B cell (primary cell): ENCODE measurements at regions not wholly inside any gene's neighbourhood (a gene's known extent, or its start where the extent isn't known, plus 50 kb on each side); places are given as distances from the start of the nearest gene placed in this dataset.

Experiments used
- ATAC-seq: fragments of 200-7000 bp; cut with Tn5 transposase; one replicate; pipeline ENCODE4 v1.10.0; 2021; ENCODE audit warnings: low read depth, mild to moderate bottlenecking, moderate number of reproducible peaks, moderate library complexity
- CTCF ChIA-PET: fragments of 350-600 bp; sonication (Branson Sonifier 250); formaldehyde crosslinking; loops from one replicate; lab custom pipeline; 2021; ENCODE audit warnings: antibody characterized with exemption, inconsistent platforms; lab: Charles Lee
- POLR2A ChIA-PET: fragments of 350-600 bp; sonication (Branson Sonifier 250); formaldehyde crosslinking; loops from one replicate; lab custom pipeline; 2021; ENCODE audit warnings: antibody characterized with exemption; lab: Charles Lee
- DNase-seq: peaks from one replicate; pipeline ENCODE4 v3.0.0; 2013
- H2AFZ ChIP-seq: 2 replicates; pipeline ENCODE4 v1.6.1; 2012; ENCODE audit warnings: mild to moderate bottlenecking, low read depth, low read length; ENCODE audit not compliant: insufficient read depth, poor library complexity, severe bottlenecking
- H3K27ac ChIP-seq, 2 donors: 1 replicate in 1 of 2; 2 replicates in 1 of 2; pipeline ENCODE4 v1.5.1; 2012 to 2013; ENCODE audit warnings: low read length in 2 of 2, mild to moderate bottlenecking in 2 of 2, moderate library complexity in 1 of 2
- H3K27me3 ChIP-seq, 4 experiments: fragments of 200-600 bp in 1 of 4; sonication (generic) in 1 of 4; replicated peaks in 1 of 4; 1 replicate in 2 of 4; 2 replicates in 2 of 4; pipeline versions ENCODE4 v1.6.1 to v1.7.0; 2013 to 2016; ENCODE audit warnings: low read length in 3 of 4, mild to moderate bottlenecking in 2 of 4, mixed read lengths in 1 of 4, moderate library complexity in 1 of 4; ENCODE audit not compliant: insufficient read depth in 4 of 4, control insufficient read depth in 3 of 4; ENCODE audit errors: control extremely low read depth in 1 of 4
- H3K36me3 ChIP-seq, 2 experiments: replicated peaks in 1 of 2; 1 replicate in 1 of 2; 2 replicates in 1 of 2; pipeline versions ENCODE4 v1.6.1 to v1.7.1; 2013; ENCODE audit warnings: low read length in 1 of 2; ENCODE audit not compliant: insufficient read depth in 2 of 2, control insufficient read depth in 1 of 2; ENCODE audit errors: control extremely low read depth in 1 of 2, extremely low read depth in 1 of 2
- H3K4me1 ChIP-seq, 2 donors: fragments of 200-600 bp in 1 of 2; sonication (generic) in 1 of 2; 1 replicate in 1 of 2; 2 replicates in 1 of 2; pipeline versions ENCODE4 v1.5.1 to v1.6.1; 2013 to 2017; ENCODE audit warnings: low read length in 2 of 2; ENCODE audit not compliant: control insufficient read depth in 2 of 2, insufficient read depth in 2 of 2
- H3K4me2 ChIP-seq: replicated peaks from 2 replicates; pipeline ENCODE3; 2012; ENCODE audit warnings: mild to moderate bottlenecking, low read depth, low read length; ENCODE audit not compliant: poor library complexity, severe bottlenecking
- H3K4me3 ChIP-seq, 5 experiments: fragments of 200-600 bp in 1 of 5; sonication (generic) in 1 of 5; 1 replicate in 3 of 5; 2 replicates in 2 of 5; pipeline versions ENCODE4 v1.5.1 to v1.7.0; 2011 to 2016; ENCODE audit warnings: low read length in 4 of 5, mild to moderate bottlenecking in 4 of 5, low read depth in 2 of 5, control low read depth in 1 of 5, moderate library complexity in 1 of 5; ENCODE audit not compliant: insufficient read depth in 1 of 5; ENCODE audit errors: control extremely low read depth in 1 of 5, extremely low read depth in 1 of 5
- H3K79me2 ChIP-seq: fragments of 200-600 bp; sonication (generic); one replicate; pipeline ENCODE4 v1.6.0; 2016; ENCODE audit warnings: low read length; ENCODE audit not compliant: control insufficient read depth, insufficient read depth
- H3K9ac ChIP-seq: fragments of 200-600 bp; sonication (generic); 2 replicates; pipeline ENCODE4 v1.6.1; 2017; ENCODE audit warnings: mild to moderate bottlenecking, low read length, moderate library complexity
- H3K9me3 ChIP-seq, 3 donors: one replicate each; pipeline versions ENCODE4 v1.6.1 to v1.7.1; 2013; ENCODE audit warnings: low read length in 2 of 3; ENCODE audit not compliant: control insufficient read depth in 2 of 3, insufficient read depth in 1 of 3; ENCODE audit errors: control extremely low read depth in 1 of 3
- H4K20me1 ChIP-seq: 2 replicates; pipeline ENCODE4 v1.6.0; 2012; ENCODE audit warnings: mild to moderate bottlenecking, low read length; ENCODE audit not compliant: insufficient read depth, control insufficient read depth, poor library complexity, severe bottlenecking
- H3K27ac Mint-ChIP-seq: one replicate; pipeline ENCODE4 v1.8.0; 2021; ENCODE audit warnings: mixed read lengths
- H3K27me3 Mint-ChIP-seq: one replicate; pipeline ENCODE4 v1.8.0; 2021; ENCODE audit warnings: mixed read lengths
- H3K4me1 Mint-ChIP-seq: one replicate; pipeline ENCODE4 v1.8.0; 2021; ENCODE audit warnings: mixed read lengths
- H3K4me3 Mint-ChIP-seq: one replicate; pipeline ENCODE4 v1.8.0; 2021; ENCODE audit warnings: mixed read lengths
- H3K9me3 Mint-ChIP-seq: one replicate; pipeline ENCODE4 v1.8.0; 2022; ENCODE audit warnings: mixed read lengths; ENCODE audit not compliant: insufficient read depth
- EZH2 ChIP-seq: IDR thresholded peaks from 2 replicates; pipeline ENCODE4 v1.6.1; 2012; ENCODE audit warnings: borderline replicate concordance, low read depth, mild to moderate bottlenecking, moderate library complexity, low read length; ENCODE audit not compliant: insufficient read depth, poor library complexity, severe bottlenecking
- WGBS: methylation state at CpG from one replicate; pipeline ENCODE4 v1.1.5; 2013; ENCODE audit warnings: missing lambda C conversion rate; ENCODE audit not compliant: insufficient coverage; 5-methylcytosine and 5-hydroxymethylcytosine counted together
- intact Hi-C: fragments of 100-400 bp; cut with micrococcal nuclease; formaldehyde crosslinking; loops from one replicate; pipeline ENCODE4 v1.10.0; 2022
- TF ChIP-seq, protein P1 (sequence below): fragments of 200-600 bp; IDR thresholded peaks from one replicate; pipeline ENCODE4 v1.8.0; 2022; ENCODE audit warnings: antibody characterized with exemption, mild to moderate bottlenecking

- intact Hi-C loops, result no loop called here
- Mint-ChIP-seq H3K4me1 (no peaks in the 10 kb centered on the region), H3K27ac (no peak overlapping the region), H3K4me3 (no peak overlapping the region), H3K9me3 (no peaks in the 10 kb centered on the region), H3K27me3 (peaks cover 4% of the 10 kb centered on the region)
- ChIA-PET CTCF (interaction anchor here (1.7 kb wide), 1 partner anchor 11 kb away, joined by 6 read pairs; no protein-coding TSS in a partner anchor), POLR2A (no interaction called here)
- Histone ChIP-seq H3K79me2 (no peaks in the 10 kb centered on the region), H3K4me2 (no peak overlapping the region), H3K4me1 (no peaks in the 10 kb centered on the region), H2AFZ (no peak overlapping the region), H3K9me3 (peaks cover 0 to 1% (median 0%) of the 10 kb centered on the region in 3 donors), H3K4me3 (no peak overlapping the region), H3K36me3 (no peaks in the 10 kb centered on the region), H3K27ac (no peak overlapping the region), H3K27me3 (no peaks in the 10 kb centered on the region), H3K9ac (no peak overlapping the region), H4K20me1 (no peaks in the 10 kb centered on the region)
- ATAC-seq, result no peak
- no peak for DNase-seq
- TF ChIP-seq EZH2, result no peak
- TF ChIP-seq, protein P1, sequence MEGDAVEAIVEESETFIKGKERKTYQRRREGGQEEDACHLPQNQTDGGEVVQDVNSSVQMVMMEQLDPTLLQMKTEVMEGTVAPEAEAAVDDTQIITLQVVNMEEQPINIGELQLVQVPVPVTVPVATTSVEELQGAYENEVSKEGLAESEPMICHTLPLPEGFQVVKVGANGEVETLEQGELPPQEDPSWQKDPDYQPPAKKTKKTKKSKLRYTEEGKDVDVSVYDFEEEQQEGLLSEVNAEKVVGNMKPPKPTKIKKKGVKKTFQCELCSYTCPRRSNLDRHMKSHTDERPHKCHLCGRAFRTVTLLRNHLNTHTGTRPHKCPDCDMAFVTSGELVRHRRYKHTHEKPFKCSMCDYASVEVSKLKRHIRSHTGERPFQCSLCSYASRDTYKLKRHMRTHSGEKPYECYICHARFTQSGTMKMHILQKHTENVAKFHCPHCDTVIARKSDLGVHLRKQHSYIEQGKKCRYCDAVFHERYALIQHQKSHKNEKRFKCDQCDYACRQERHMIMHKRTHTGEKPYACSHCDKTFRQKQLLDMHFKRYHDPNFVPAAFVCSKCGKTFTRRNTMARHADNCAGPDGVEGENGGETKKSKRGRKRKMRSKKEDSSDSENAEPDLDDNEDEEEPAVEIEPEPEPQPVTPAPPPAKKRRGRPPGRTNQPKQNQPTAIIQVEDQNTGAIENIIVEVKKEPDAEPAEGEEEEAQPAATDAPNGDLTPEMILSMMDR, result no peak
These were observed 251.3 kb downstream of the SLC16A7 start for GRCh38 chr12:59847127-59847526.

GRCh38 chr12:59850268-59850667 is 254.4 kb downstream of the SLC16A7 start:
- H3K27ac ChIP-seq, result no peak overlapping the region
- H3K79me2 ChIP-seq, result no peaks in the 10 kb centered on the region
- H3K36me3 ChIP-seq, result no peaks in the 10 kb centered on the region
- no peak for TF ChIP-seq EZH2
- TF ChIP-seq, protein P1, result no peak
- intact Hi-C loops, result no loop called here
- no peaks in the 10 kb centered on the region for H3K4me1 ChIP-seq
- H3K4me2 ChIP-seq, result no peak overlapping the region
- POLR2A ChIA-PET, result no interaction called here
- no peaks in the 10 kb centered on the region for H3K9me3 ChIP-seq
- no peak overlapping the region for H3K9ac ChIP-seq
- Mint-ChIP-seq H3K4me1 (no peaks in the 10 kb centered on the region), H3K27me3 (no peaks in the 10 kb centered on the region), H3K4me3 (no peak overlapping the region), H3K9me3 (no peaks in the 10 kb centered on the region), H3K27ac (no peak overlapping the region)
- no peak for ATAC-seq
- H2AFZ ChIP-seq, result no peak overlapping the region
- CTCF ChIA-PET, result no interaction called here
- no peak overlapping the region for H3K4me3 ChIP-seq
- no peaks in the 10 kb centered on the region for H4K20me1 ChIP-seq
- DNase-seq, result no peak
- H3K27me3 ChIP-seq, result no peaks in the 10 kb centered on the region
- WGBS, result 100% methylated on average over 1 of the region's 2 CpGs
